ENCODE measurements at regions not wholly inside any gene's neighbourhood (a gene's known extent, or its start where the extent isn't known, plus 50 kb on each side); places are given as distances from the start of the nearest gene placed in this dataset.
"Not testable (repeated sequence)": the region's sequence is repeated elsewhere in the genome, so short reads cannot be mapped to it uniquely, and the experiment has no call there.

DNA sequence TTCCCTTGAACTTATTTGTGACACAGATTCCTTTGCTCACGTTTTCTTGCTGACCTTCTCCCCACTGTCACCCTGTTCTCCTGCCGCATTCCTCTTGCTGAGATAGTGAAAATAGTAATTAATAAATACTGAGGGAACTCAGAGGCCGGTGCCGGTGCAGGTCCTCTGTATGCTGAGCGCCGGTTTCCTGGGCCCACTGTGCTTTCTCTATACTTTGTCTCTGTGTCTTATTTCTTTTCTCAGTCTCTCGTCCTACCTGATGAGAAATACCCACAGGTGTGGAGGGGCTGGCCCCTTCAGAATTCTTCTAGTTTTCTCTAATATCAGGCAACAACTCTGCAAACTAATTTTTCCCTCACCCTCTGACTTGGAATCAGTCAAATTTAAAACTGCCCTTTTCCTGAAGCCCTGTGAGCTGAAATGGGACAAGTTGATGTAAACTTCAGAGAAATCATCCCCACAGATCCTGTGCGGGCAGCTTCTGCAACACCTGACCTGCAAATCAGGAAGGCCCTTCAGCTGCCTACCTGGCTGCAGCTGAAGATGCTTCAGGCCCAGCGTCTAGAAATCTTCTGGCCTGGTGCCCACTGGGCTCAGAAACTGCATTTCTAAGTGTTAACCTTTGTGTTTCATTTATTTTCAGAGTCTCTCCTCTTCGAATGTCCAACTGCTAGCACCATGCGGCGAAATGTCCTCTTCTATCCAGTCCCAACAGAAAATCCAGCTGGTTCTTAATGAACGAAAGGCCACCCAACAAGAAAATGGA lies 149.7 kb downstream of the TMEM121 start:
- H2BK120ac ChIP-seq (replicated peaks; ENCODE audit: low read depth, low read length); H3K79me1 ChIP-seq (ENCODE audit: low read depth, low read length); H4K8ac ChIP-seq (ENCODE audit: extremely low read depth, insufficient read depth, low read length); FAIRE-seq; H2AFZ ChIP-seq (ENCODE audit: low read length); H3K56ac ChIP-seq (replicated peaks; ENCODE audit: insufficient read length, low read depth, low read length); POLR2A ChIA-PET (ENCODE audit: partially characterized antibody); H2BK20ac ChIP-seq (ENCODE audit: low read length); H3K27me3 ChIP-seq (replicated peaks in 1 of 4; ENCODE audit: control insufficient read depth in 3 of 4, extremely low read depth in 1 of 4, insufficient read depth in 3 of 4, low read length in 3 of 4); H3K79me2 ChIP-seq (ENCODE audit: control insufficient read depth in 1 of 2, insufficient read depth in 2 of 2, low read length in 2 of 2); H4K91ac ChIP-seq (replicated peaks; ENCODE audit: insufficient read length, low read length); H2BK5ac ChIP-seq (ENCODE audit: low read depth, low read length); H4K5ac ChIP-seq (ENCODE audit: insufficient read length, low read depth, low read length); H2BK15ac ChIP-seq (ENCODE audit: low read length); H3K4me2 ChIP-seq (ENCODE audit: insufficient read depth in 1 of 2, low read depth in 2 of 2, low read length in 2 of 2); H3K23ac ChIP-seq (ENCODE audit: insufficient read length); H3K4me1 ChIP-seq (replicated peaks in 1 of 4; ENCODE audit: control insufficient read depth in 3 of 4, insufficient read depth in 4 of 4, low read length in 3 of 4); H2AK5ac ChIP-seq (ENCODE audit: low read depth, low read length); H3K9ac ChIP-seq (replicated peaks in 1 of 4; ENCODE audit: extremely low read depth in 1 of 4, low read depth in 3 of 4, low read length in 3 of 4); DNase-seq (ENCODE audit: low read depth in 1 of 2, low spot score in 2 of 2); H3K18ac ChIP-seq (ENCODE audit: extremely low read depth, low read length); H3K36me3 ChIP-seq (ENCODE audit: control insufficient read depth in 2 of 4, insufficient read depth in 4 of 4, low read length in 3 of 4); H3K14ac ChIP-seq (ENCODE audit: insufficient read length); H2BK12ac ChIP-seq (ENCODE audit: low read depth, low read length); H3K4me3 ChIP-seq (ENCODE audit: extremely low read depth in 1 of 4, insufficient read depth in 2 of 4, low read depth in 3 of 4, low read length in 4 of 4); H4K20me1 ChIP-seq (replicated peaks in 1 of 2; ENCODE audit: control insufficient read depth in 1 of 2, insufficient read depth in 2 of 2, low read length in 2 of 2); H3K23me2 ChIP-seq (ENCODE audit: low read depth, low read length); H3K27ac ChIP-seq (ENCODE audit: low read depth, low read length); H3K4ac ChIP-seq (replicated peaks; ENCODE audit: insufficient read length, low read depth, low read length): not testable (repeated sequence)
- 71% methylated on average over 12 of the region's 13 CpGs; no CpG with 5 or more reads in 1 of the 2 experiments for WGBS, 2 experiments (ENCODE audit: extremely low coverage in 1 of 2, insufficient coverage in 1 of 2, insufficient read length in 1 of 2, insufficient replicate concordance in 2 of 2, low coverage in 1 of 2, low lambda C conversion rate in 2 of 2, missing lambda C conversion rate in 1 of 2)
- peaks cover 12 to 40% of the 10 kb centered on the region in 2 experiments; a peak in 3 of 4 replicates for H3K9me3 ChIP-seq (ENCODE audit: insufficient read depth in 2 of 2, low read depth in 1 of 2, low read length in 1 of 2)
- CTCF ChIA-PET (ENCODE audit: partially characterized antibody) = interaction anchor here (1.0 kb wide), 1 partner anchor 30 kb away, joined by 4 read pairs; no protein-coding TSS in a partner anchor

DNA sequence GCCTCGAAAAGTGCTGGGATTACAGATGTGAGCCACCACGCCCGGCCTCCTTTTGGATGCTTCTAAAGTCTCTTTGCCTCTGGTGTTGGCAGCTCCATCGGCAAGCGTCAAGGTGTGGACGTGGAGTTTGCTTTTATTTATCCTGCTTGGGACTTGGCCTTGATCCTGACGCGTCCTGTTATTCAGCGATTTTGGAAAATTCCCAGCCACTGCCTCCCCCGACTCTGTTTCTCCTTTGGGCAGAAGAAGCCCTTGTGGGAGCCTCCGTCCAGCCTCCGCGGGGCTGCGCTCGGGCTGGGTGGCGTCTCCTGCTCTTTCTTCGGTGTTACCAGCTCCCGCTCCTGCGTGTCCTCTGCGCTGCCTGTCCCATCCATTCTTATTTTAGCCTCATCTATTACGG lies 151.7 kb downstream of the TMEM121 start:
- H2AFZ ChIP-seq (ENCODE audit: low read length); H3K79me1 ChIP-seq (ENCODE audit: low read depth, low read length); FAIRE-seq; H3K27me3 ChIP-seq (replicated peaks in 1 of 4; ENCODE audit: control insufficient read depth in 3 of 4, extremely low read depth in 1 of 4, insufficient read depth in 3 of 4, low read length in 3 of 4); H3K4ac ChIP-seq (replicated peaks; ENCODE audit: insufficient read length, low read depth, low read length); H3K18ac ChIP-seq (ENCODE audit: extremely low read depth, low read length); H3K23ac ChIP-seq (ENCODE audit: insufficient read length); H4K8ac ChIP-seq (ENCODE audit: extremely low read depth, insufficient read depth, low read length); H3K4me1 ChIP-seq (replicated peaks in 1 of 4; ENCODE audit: control insufficient read depth in 3 of 4, insufficient read depth in 4 of 4, low read length in 3 of 4); H3K23me2 ChIP-seq (ENCODE audit: low read depth, low read length); H2AK5ac ChIP-seq (ENCODE audit: low read depth, low read length); H2BK5ac ChIP-seq (ENCODE audit: low read depth, low read length); H4K5ac ChIP-seq (ENCODE audit: insufficient read length, low read depth, low read length); H3K27ac ChIP-seq (ENCODE audit: low read depth, low read length); H2BK120ac ChIP-seq (replicated peaks; ENCODE audit: low read depth, low read length); H3K79me2 ChIP-seq (ENCODE audit: control insufficient read depth in 1 of 2, insufficient read depth in 2 of 2, low read length in 2 of 2); H3K36me3 ChIP-seq (ENCODE audit: control insufficient read depth in 2 of 4, insufficient read depth in 4 of 4, low read length in 3 of 4); POLR2A ChIA-PET (ENCODE audit: partially characterized antibody); H4K20me1 ChIP-seq (replicated peaks in 1 of 2; ENCODE audit: control insufficient read depth in 1 of 2, insufficient read depth in 2 of 2, low read length in 2 of 2); H2BK12ac ChIP-seq (ENCODE audit: low read depth, low read length); H2BK15ac ChIP-seq (ENCODE audit: low read length); H3K56ac ChIP-seq (replicated peaks; ENCODE audit: insufficient read length, low read depth, low read length); H3K4me3 ChIP-seq (ENCODE audit: extremely low read depth in 1 of 4, insufficient read depth in 2 of 4, low read depth in 3 of 4, low read length in 4 of 4); DNase-seq (ENCODE audit: low read depth in 1 of 2, low spot score in 2 of 2); H4K91ac ChIP-seq (replicated peaks; ENCODE audit: insufficient read length, low read length); H3K4me2 ChIP-seq (ENCODE audit: insufficient read depth in 1 of 2, low read depth in 2 of 2, low read length in 2 of 2); CTCF ChIA-PET (ENCODE audit: partially characterized antibody); H2BK20ac ChIP-seq (ENCODE audit: low read length); H3K9ac ChIP-seq (replicated peaks in 1 of 4; ENCODE audit: extremely low read depth in 1 of 4, low read depth in 3 of 4, low read length in 3 of 4); H3K14ac ChIP-seq (ENCODE audit: insufficient read length): not testable (repeated sequence)
- peaks cover 15 to 47% of the 10 kb centered on the region in 2 experiments; a peak in 3 of 4 replicates for H3K9me3 ChIP-seq (ENCODE audit: insufficient read depth in 2 of 2, low read depth in 1 of 2, low read length in 1 of 2)
- WGBS, 2 experiments (ENCODE audit: extremely low coverage in 1 of 2, insufficient coverage in 1 of 2, insufficient read length in 1 of 2, insufficient replicate concordance in 2 of 2, low coverage in 1 of 2, low lambda C conversion rate in 2 of 2, missing lambda C conversion rate in 1 of 2) = 89% methylated on average over 18 of the region's 21 CpGs; no CpG with 5 or more reads in 1 of the 2 experiments

Measured in H1 (cell line).